Thyroid gland (tissue), 4 donors: ENCODE measurements at regions not wholly inside any gene's neighbourhood (a gene's known extent, or its start where the extent isn't known, plus 50 kb on each side); places are given as distances from the start of the nearest gene placed in this dataset.

ENCODE experiments used
- CTCF ChIP-seq, 6 experiments: fragments of 200-600 bp in 3 of 6; fragments of 450-650 bp in 3 of 6; sonication (generic) in 3 of 6; IDR thresholded peaks; one replicate each; pipeline ENCODE4 v1.5.1; 2016 to 2019; ENCODE audit warnings: antibody characterized with exemption in 6 of 6, mild to moderate bottlenecking in 2 of 6, inconsistent platforms in 1 of 6, moderate library complexity in 1 of 6
- POLR2A ChIP-seq, 2 donors: fragments of 450-650 bp; IDR thresholded peaks; one replicate each; pipeline ENCODE4 v1.6.1; 2017; ENCODE audit warnings: antibody characterized with exemption in 2 of 2, mild to moderate bottlenecking in 2 of 2, moderate library complexity in 1 of 2

DNA sequence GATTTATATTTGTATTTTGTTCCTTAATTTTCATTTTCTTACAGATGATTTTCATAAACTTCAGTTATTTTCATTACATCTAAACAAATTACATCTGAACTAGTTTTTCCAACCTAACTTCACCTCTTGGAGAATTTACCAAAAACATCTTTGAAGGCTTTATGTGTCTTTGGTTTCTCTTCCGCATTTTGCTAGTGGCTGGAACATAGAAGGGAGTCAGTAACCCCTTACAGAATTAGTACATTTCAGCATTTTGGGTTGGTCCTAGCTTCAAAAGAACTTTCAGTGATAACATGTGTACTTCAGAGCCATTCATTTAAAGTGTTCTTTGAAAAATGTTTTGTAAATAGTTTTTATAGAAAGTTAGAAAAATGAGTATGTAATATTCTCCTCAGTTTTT is 169.8 kb upstream of the MTPN start:
- TF ChIP-seq CTCF (IDR thresholded peaks at IDR 0.05) (no peak), POLR2A (IDR thresholded peaks at IDR 0.05) (no peak)
